Neural crest cell (in vitro differentiated cells): ENCODE measurements at regions not wholly inside any gene's neighbourhood (a gene's known extent, or its start where the extent isn't known, plus 50 kb on each side); places are given as distances from the start of the nearest gene placed in this dataset.

Experiments used
- DNase-seq: peaks from one replicate; pipeline ENCODE4 v3.0.0; 2021; ENCODE audit warnings: low read depth, mixed read lengths, low spot score
- H3K27ac Mint-ChIP-seq: one replicate; pipeline ENCODE4 v1.8.0; 2021; ENCODE audit warnings: mild to moderate bottlenecking, mixed read lengths; ENCODE audit not compliant: unreplicated experiment
- H3K27me3 Mint-ChIP-seq: 2 replicates; pipeline ENCODE4 v1.8.0; 2021; ENCODE audit warnings: low read depth, mild to moderate bottlenecking, mixed read lengths
- H3K36me3 Mint-ChIP-seq: 2 replicates; pipeline ENCODE4 v1.8.0; 2021; ENCODE audit warnings: low read depth, mild to moderate bottlenecking, mixed read lengths
- H3K4me1 Mint-ChIP-seq: 2 replicates; pipeline ENCODE4 v1.8.0; 2021; ENCODE audit warnings: mixed read lengths
- H3K4me3 Mint-ChIP-seq: one replicate; pipeline ENCODE4 v1.8.0; 2021; ENCODE audit warnings: mild to moderate bottlenecking, mixed read lengths
- H3K9me3 Mint-ChIP-seq: 2 replicates; pipeline ENCODE4 v1.8.0; 2021; ENCODE audit warnings: mixed read lengths
- CTCF ChIP-seq: fragments of 200-600 bp; sonication (generic); conservative IDR thresholded peaks from 2 replicates; pipeline ENCODE4 v1.5.0; 2021; ENCODE audit warnings: antibody characterized with exemption, mild to moderate bottlenecking

- no peak overlapping the region for H3K4me3 Mint-ChIP-seq
- no peaks in the 10 kb centered on the region for H3K9me3 Mint-ChIP-seq
- TF ChIP-seq CTCF = no peak
- H3K4me1 Mint-ChIP-seq = peaks cover 24% of the 10 kb centered on the region
- no peaks in the 10 kb centered on the region for H3K36me3 Mint-ChIP-seq
- peaks cover 7% of the 10 kb centered on the region for H3K27me3 Mint-ChIP-seq
- DNase-seq = no peak
- H3K27ac Mint-ChIP-seq = no peak overlapping the region
Observed at GRCh38 chr1:38430949-38431348, 384.4 kb upstream of the POU3F1 start.

DNA sequence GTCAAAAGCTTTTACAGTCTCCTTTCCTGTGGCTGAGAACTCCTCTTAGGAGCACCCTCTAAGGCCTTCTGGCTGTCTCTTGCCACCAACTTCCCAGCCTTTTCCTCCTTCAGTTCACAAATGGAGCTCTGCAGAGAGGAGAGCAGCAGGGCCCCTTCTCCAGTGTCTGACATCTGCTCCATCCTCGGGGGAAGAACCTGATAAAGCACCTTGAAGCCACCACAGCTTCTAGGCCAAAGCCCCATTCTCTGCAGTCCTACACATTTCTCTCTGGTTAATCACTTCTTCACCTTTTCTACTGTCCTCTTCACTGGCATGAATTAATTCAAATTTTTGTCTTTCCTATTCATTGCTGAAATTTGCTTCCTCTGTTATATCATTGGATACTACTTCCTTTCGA, 378.1 kb upstream of the POU3F1 start:
- no peak for DNase-seq
- no peaks in the 10 kb centered on the region for H3K36me3 Mint-ChIP-seq
- no peak for TF ChIP-seq CTCF
- H3K27ac Mint-ChIP-seq = no peak overlapping the region
- peaks cover 1% of the 10 kb centered on the region for H3K4me1 Mint-ChIP-seq
- no peaks in the 10 kb centered on the region for H3K9me3 Mint-ChIP-seq
- peaks cover 7% of the 10 kb centered on the region for H3K27me3 Mint-ChIP-seq
- no peak overlapping the region for H3K4me3 Mint-ChIP-seq

DNA sequence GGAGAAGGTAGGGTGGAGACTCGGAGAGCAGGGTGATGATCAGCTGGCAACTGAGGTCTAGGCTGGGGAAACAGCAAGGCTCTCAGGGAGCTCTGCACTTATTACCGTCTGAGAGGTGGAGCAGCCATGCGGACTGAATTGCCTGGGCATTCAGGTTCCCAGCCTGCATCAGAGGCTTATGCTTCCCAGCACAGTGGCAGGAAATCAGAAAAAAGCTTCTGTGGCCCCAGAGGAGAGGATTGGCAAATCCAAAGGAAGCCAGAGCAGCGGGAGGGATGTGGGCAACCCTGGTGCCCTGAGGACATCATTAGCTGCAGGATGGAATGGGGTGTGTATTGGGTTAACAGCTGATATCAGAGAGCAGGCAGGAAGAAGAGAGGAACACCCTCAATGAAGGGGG, 374.1 kb upstream of the POU3F1 start:
- H3K9me3 Mint-ChIP-seq = peaks cover 4% of the 10 kb centered on the region

DNA sequence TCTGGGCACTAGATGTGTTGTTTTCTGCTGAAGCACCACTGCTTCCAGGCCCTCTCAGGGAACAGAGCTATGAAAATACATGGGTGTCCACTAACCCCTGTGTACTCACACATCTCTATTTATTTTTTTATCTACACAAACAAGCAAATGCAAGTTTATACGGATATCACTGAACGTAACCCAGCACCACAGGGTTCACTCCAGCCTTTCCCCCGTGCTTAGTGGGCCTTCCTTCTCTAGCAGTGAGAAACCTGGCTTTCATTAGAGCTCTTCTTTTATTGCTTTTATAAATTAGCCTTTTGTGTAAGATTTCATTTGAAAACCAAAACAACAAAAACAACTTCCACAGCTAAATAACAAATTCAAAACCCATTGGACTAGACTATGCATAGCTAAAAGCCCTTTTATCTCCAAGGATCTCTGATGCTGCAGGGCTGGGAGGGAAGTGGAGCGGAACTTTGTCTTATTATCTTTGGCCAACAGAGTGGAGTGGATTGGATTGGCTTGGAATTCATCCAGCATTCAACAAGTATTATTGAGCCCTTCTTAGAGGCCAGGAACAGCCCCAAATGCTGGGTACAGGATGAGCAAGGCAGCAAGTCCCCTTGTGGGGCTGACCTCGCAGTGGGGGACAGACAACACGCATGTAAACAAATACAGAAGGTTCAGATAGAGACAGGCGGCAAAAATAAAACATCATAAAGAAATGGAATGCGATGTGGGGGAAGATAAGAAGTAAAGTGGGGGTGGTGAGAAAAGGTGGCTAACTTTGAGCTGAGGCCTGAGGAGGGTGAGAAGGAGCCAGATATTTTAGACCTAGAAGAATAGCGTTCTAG, 371.8 kb upstream of the POU3F1 start:
- Mint-ChIP-seq H3K27ac (peak overlapping the region; percentile 4), H3K4me1 (peaks cover 21% of the 10 kb centered on the region), H3K36me3 (peaks cover 7% of the 10 kb centered on the region), H3K27me3 (no peaks in the 10 kb centered on the region), H3K9me3 (peaks cover 14% of the 10 kb centered on the region), H3K4me3 (no peak overlapping the region)
- DNase-seq = no peak
- TF ChIP-seq CTCF = no peak

More for the DNA sequence above, 374.1 kb upstream of the POU3F1 start:
- peaks cover 2% of the 10 kb centered on the region for H3K36me3 Mint-ChIP-seq
- H3K4me1 Mint-ChIP-seq = peaks cover 21% of the 10 kb centered on the region
- no peaks in the 10 kb centered on the region for H3K27me3 Mint-ChIP-seq
- no peak overlapping the region for H3K4me3 Mint-ChIP-seq
- TF ChIP-seq CTCF = no peak
- peak overlapping the region; percentile 31 for H3K27ac Mint-ChIP-seq
- DNase-seq = no peak

DNA sequence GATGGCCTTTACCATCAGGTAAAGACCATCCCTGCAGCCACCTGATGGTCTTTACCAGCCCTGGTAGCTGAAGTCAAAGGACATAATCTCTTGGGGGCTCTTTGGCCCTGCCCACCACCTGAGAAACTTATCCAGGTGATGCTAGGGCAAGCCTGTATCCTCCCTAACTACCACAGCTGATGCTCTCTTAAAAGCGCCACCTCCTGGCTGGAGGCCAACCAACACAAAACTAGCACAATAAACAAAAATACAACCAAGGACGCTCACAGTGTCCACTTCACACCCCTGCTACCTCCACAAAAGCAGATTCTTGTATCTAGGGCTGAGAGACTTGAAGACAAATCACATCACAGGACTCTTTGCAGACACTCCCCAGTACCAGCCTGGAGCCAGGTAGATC, 357.1 kb upstream of the POU3F1 start:
- DNase-seq = no peak
- Mint-ChIP-seq H3K9me3 (peaks cover 30% of the 10 kb centered on the region), H3K36me3 (peaks cover 14% of the 10 kb centered on the region), H3K27ac (no peak overlapping the region), H3K27me3 (no peaks in the 10 kb centered on the region), H3K4me3 (no peak overlapping the region), H3K4me1 (no peaks in the 10 kb centered on the region)
- no peak for TF ChIP-seq CTCF
